GM18861 (cell line): ENCODE measurements at regions not wholly inside any gene's neighbourhood (a gene's known extent, or its start where the extent isn't known, plus 50 kb on each side); places are given as distances from the start of the nearest gene placed in this dataset.
"Not testable (repeated sequence)": the region's sequence is repeated elsewhere in the genome, so short reads cannot be mapped to it uniquely, and the experiment has no call there.

Experiments
- ATAC-seq: cut with Tn5 transposase; IDR thresholded peaks from one replicate; pipeline ENCODE4 v1.9.1; 2021; ENCODE audit not compliant: unreplicated experiment

DNA sequence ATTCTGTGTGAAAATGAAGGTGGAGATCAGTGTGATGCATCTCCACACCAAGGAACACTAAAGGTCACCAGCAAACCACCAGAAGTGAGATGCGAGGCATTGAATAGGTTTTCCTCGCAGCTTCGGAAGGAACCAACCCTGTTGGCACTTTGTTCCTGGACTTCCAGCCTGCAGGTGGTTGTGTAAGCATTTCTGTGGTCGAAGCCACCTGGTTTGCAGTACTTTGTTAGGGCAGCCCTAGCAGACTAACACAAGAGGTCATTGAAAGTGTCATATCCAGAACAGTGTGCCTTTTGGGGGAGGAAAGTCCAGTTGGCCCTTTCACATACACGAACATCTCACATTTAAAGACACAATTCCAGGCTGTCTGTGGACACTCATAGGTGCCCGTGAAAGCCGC lies 237.2 kb upstream of the PLGLB1 start:
- ATAC-seq = not testable (repeated sequence)

- ATAC-seq = not testable (repeated sequence)
Observed at GRCh38 chr2:87262184-87262702, 240.6 kb upstream of the PLGLB1 start.

DNA sequence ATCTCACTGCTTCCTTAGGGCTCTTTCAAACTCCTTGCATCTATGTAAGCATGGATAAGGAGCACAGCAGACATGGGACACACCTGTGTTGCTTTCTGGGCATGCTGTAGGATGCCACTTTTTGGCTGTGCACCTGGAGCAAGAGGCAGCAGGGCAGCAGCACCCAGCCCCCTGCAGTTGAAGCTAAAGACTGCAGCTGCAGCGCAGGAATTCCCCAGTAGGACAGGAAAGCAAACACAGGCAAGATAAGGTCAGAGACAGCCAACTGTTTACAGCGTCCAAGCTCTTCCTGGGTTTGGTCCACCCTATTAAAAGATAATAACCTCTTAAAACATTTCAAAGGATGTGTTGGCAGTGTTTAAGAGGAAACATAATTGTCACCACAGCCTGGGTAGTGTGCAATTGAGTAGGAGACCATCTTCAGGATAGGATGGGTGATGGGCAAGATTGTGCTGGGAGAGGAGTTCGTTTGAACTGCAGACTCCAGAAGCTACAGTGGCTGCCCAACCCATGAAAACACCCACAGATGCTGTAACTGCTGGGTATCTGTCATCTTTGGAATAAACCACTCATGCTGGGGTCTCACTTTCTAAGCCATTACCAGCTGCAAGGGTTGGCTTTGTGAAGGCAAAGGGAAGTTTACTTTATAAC lies 242.3 kb upstream of the PLGLB1 start:
- not testable (repeated sequence) for ATAC-seq

DNA sequence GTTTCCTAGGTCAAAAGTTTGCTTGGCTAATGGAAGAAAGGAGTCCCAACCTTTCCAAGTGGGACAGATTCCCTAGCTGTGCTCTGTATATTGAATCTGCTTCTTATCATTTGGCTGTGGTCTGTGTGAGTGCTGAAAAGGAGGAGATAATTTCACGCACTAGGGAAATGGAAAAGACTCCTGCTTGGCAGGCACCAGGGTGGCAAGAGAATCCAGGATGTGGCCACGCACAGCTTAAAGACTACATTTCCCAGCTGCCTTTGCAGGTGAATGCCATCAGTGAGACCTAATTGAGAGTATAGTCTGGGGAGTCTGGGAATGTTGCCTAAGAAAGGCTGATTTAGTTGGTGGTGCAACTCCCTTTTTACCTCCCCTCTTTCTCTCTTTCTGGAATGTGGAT lies 253.5 kb upstream of the PLGLB1 start:
- not testable (repeated sequence) for ATAC-seq

- not testable (repeated sequence) for ATAC-seq
Observed at GRCh38 chr2:87275974-87276629, 254.5 kb upstream of the PLGLB1 start.

DNA sequence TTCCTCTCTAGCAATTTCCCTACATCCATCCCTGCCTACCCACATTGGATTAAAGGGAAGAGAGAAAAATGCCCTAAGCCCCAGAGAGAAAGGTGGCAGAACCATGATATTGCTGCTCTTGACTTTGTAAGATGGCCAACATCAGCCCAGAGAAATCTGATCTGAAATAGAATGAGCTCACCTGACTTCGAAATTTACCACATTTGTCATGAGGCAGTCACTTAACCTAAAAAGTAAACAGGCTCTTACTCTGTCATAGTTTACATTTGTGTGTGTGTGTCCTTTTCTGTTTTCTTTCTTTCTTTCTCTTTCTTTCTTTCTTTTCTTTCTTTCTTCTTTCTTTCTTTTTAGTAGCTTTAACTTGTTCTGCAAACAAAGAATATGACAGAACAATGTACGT lies 255.0 kb upstream of the PLGLB1 start:
- not testable (repeated sequence) for ATAC-seq

DNA sequence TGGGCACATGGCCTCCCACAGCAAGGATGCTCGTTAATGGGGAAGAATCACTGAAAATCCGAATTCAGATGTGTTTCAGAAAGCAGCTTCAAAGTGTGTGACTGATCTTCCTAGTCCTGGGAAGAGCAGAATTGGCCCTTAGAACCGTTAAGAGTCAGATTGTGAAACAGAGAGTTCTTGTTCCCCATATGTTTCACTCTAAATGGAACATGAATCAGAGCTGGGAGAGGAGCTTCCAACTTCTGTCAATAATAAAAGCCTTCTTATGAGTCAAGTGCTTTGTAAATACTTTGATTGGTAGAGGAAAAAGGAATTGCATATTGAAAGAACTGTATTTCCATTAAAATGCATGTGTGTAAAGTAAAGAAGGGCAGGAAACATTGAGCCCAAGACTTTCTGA lies 256.1 kb upstream of the PLGLB1 start:
- ATAC-seq = not testable (repeated sequence)

DNA sequence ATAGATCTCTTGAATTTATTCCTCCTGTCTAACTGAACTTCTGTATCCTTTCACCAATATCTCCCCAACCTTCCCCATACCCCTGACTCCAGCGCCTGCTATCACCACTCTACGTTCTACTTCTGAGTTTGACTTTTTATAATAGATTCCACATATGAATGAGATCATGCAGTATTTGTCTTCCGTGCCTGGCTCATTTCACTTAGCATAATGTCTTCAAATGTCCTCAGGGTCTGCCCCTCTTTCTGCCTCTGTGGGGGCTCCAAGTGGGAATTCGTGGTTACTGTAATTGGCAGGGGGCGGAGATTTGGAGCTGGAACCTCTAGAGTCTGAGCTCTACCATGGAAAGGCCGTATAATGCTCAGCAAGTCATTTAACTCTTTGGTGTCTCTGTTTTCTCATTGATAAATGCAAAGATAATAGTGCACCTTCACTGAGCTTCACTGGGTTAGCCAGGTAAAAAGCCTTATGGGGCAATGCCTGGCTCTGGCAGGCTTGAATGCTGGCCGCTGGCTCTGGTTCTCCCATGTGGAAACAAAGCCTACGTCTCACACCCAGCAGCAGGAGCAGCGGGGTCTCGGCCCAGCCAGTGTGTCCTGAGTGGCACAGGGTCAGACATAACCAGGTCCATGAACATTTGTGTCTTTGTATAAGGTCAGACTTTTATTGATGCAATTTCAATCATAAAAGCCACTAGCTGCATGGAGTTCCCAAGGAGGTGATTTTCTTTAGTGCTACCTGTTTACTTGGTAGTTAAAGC lies 259.1 kb upstream of the PLGLB1 start:
- ATAC-seq = not testable (repeated sequence)

DNA sequence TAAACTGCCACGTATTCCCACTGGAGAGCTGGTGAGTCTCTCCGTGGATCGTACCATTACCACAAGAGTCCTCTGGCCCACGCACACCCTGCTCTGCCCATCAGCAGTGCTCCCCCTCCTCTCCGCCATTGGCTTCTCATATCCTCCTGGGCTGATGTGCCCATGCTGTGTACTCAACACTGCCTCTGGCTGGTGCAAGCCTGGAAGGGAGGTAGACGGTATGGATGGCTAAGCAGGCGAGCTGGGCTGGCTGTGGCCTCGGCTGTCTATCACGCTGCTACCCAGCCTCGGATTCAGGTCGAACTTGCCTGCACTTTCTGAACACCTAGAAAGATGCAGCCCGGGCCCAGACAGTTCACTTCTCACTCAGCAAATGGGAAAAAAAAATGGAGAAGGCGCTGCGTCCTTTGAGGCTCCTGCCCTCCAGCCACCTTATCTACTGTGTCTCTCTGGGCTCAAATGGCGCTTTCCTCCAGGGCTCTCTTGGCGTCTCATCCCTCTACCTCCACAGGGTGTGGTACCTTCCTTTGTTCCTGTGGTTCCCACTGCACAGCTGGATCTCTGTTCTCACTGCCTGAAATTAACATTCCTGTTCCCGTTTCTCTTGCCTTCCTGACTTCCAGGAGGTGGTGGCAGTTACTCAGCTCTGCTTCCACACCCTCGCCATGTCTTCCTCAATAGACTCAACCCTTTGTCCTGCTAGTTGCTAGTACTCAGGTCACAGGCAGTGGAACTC lies 262.3 kb upstream of the PLGLB1 start:
- ATAC-seq = not testable (repeated sequence)

DNA sequence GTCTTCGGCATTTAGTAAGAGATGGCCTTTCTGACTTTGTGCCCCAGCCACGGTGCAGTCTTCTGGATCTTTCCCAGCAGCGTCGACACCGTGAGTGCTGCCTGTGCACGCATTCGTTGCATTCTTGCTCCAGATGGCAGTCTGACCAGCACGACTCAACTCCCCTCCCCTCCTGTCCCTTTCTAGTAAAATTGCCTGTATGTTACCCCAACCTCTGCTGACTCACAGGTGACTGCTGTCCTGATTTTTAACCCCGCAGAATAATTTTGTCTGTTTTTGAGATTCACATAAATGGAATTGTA lies 262.8 kb upstream of the PLGLB1 start:
- ATAC-seq = not testable (repeated sequence)

GRCh38 chr2:87285139-87285538 lies 263.5 kb upstream of the PLGLB1 start:
- ATAC-seq = not testable (repeated sequence)

DNA sequence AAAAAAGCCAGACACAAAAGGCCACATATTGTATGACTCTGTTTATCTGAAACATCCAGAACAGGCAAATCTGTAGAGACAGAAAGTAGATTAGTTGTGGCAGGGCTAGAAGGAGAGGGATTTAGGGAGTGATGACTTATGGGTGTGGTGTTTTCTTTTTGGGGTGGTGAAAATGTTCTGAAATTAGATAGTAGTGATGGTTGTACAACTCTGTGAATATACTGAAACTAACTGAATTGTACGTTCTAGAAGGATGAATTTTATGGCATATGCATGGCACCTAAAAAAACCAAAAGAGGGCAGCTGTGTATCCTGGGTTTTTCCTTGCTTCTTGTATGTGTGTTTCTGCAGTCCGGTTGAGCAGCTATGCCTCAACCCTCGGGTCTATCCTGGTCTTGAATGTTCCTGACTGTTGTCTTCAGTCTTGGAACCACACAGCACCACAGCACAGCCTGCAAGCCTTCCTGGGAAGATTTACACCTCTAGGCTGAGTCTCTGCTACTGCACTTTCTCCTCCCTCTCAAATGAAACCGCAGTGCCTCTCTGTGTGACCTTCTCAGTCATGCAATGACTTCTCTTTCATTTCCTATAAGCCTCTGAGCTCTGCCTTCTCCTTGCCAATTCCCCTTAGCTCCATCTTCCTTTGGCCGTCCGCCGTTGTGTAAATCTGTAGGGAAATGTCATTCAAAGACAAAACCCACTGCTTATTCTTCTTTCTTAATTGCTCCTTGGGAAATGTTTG lies 269.1 kb upstream of the PLGLB1 start:
- ATAC-seq = not testable (repeated sequence)

DNA sequence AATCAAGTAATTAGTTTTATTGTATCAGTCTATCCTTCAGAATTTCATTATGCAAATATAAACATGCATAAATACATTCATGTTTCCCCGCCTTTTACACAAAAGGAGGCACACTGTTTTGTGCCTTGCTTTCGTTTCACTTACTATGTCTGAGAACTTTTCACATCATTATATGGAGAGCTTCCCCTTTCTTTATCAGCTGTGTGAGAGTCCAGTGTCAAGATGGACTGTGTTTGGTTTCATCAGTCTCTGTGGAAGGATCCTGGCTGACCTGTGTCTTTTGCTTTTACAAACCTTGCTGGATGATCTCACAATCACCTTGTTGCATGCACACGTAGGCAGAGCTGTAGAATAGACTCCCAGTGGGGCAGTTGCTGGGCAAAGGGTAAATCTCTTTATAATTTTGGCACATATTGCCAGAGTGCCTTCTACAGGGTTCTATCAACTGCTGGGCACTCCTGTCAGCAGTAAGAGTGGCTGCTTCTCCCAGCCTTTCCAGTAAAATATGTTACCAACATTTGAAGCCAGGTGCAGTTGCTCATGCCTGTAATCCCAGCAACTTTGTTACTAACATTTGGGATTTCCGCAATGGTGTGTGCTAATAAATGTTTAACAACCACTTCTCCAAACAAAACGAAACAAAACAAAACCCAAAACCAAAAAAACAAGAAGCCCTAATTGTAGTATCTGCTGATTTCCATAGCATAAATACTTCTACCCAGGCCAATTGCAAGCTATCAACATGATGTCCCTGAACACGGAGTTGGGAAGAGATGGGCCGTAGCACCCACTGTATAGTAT lies 270.0 kb upstream of the PLGLB1 start:
- not testable (repeated sequence) for ATAC-seq

DNA sequence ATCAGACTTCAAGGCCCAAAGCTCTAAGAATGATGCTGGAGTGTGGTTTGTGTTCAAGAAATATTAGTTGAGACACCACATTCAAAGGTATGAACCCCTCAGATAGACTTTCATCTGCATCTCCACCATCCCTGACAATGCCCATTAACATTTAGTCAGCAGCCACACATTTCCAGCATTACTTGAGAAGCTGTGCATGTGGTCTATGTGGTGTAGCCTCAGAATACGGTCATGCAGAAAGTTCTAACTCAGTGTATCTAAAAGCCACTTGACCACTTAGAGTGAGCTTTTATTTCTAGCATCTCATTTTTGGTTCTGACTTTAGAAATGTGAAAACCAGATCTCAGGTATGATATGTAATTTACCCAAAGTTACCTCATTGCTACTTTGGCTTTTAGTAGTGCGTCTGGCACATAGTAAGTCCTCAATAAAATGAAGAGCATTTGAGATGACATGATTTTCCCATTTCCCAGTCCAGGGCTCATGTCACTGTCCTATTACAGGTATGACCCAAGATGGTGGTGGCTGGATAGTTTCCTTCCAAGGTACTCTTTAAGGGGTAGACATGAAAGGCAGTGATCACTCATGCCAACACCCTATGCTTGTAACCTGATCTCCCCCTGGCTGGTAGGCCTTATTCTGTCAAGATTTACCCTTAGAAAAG lies 272.4 kb upstream of the PLGLB1 start:
- ATAC-seq = not testable (repeated sequence)

GRCh38 chr2:87295135-87295534 lies 273.5 kb upstream of the PLGLB1 start:
- not testable (repeated sequence) for ATAC-seq

DNA sequence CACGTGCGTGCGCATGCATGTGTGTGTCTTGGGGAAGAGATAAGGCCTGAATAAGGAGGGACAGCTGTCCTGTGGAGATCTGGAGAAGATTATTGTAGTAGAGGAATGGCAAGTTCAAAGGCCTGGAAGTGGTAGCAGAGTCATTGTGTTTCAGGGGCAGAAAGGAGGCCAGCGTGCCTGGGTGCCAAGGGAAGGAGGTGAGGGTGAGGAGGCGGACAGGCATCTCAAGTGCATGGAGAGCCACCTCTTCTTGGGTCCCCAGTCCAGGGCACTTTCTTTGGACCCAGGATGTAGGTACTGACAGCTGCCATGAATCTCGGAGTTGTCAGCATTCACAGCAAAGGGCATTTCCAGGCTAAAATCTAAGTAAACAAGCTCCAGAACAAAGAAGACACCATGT lies 279.7 kb upstream of the PLGLB1 start:
- not testable (repeated sequence) for ATAC-seq

DNA sequence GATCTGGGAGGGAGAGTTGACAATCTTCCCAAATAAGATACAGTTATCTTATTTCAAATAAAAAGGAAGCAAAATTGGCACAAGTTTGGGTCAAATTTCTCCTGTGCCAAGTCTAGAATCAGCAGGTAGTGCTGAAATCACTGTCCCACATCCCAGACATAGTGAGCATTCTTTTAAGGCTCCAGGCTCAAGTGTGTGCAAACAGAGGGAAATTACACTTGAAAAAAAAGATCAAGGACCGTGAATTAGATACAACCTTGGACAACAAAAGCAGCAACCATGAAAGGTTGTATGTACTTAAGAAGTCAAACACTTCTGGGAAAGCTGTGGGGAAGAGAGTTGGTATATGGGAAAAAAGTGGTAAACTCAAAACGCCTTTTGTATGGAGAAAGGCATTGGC lies 280.2 kb upstream of the PLGLB1 start:
- not testable (repeated sequence) for ATAC-seq

GRCh38 chr2:87308621-87309020 lies 287.0 kb upstream of the PLGLB1 start:
- not testable (repeated sequence) for ATAC-seq

GRCh38 chr2:87309785-87310184 lies 288.1 kb upstream of the PLGLB1 start:
- ATAC-seq = not testable (repeated sequence)
